Tibial nerve (tissue), 4 donors: ENCODE measurements at regions not wholly inside any gene's neighbourhood (a gene's known extent, or its start where the extent isn't known, plus 50 kb on each side); places are given as distances from the start of the nearest gene placed in this dataset.

Source experiments
- EP300 ChIP-seq, 2 donors: sonication (generic); formaldehyde crosslinking; IDR thresholded peaks; one replicate each; pipeline ENCODE4 v1.6.1; 2017; ENCODE audit warnings: antibody characterized with exemption in 2 of 2, mild to moderate bottlenecking in 1 of 2
- POLR2A ChIP-seq, 2 donors: fragments of 450-650 bp; IDR thresholded peaks; one replicate each; pipeline ENCODE4 v1.6.1; 2017; ENCODE audit warnings: antibody characterized with exemption in 2 of 2, mild to moderate bottlenecking in 2 of 2, moderate library complexity in 2 of 2
- TF ChIP-seq, protein P1 (sequence below), 5 experiments: fragments of 200-600 bp in 3 of 5; fragments of 450-650 bp in 2 of 5; sonication (generic) in 3 of 5; IDR thresholded peaks; one replicate each; pipeline ENCODE4 v1.5.1; 2016 to 2019; ENCODE audit warnings: antibody characterized with exemption in 5 of 5, mild to moderate bottlenecking in 3 of 5, moderate library complexity in 2 of 5

DNA sequence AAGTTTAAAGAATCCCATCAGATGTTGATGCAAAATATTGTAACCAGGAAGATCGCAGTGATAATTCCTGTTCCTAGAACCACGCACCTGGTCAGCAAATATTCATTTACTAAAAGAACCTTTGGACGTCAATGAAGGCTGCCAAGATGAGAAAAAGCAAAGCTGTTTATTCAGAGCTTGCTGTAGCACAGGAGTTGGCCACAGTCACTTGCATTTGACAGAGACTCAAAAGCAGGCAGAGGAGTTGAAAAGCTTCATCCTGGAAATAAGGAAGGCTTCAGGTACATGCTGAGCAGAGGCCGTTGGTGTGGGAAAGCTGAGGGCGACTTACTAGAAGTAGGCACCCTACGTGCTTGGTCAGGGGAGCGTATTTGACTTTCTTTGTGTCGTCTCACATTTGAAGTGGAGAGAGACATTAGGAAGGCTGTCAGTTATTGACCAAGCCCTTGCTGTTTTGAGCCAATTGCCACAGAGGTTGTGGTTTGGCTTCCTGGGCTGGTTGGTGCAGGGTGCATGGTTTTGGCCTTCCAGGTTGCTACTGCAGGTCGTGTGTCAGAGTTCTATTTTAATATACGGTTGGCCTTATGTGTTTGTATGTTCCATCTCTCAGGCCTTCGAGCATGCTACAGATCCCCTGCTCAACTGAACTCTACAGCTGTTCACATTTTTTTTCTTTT, 289.6 kb downstream of the METTL4 start:
- no peak for TF ChIP-seq EP300 (IDR thresholded peaks at IDR 0.05)
- TF ChIP-seq, protein P1, sequence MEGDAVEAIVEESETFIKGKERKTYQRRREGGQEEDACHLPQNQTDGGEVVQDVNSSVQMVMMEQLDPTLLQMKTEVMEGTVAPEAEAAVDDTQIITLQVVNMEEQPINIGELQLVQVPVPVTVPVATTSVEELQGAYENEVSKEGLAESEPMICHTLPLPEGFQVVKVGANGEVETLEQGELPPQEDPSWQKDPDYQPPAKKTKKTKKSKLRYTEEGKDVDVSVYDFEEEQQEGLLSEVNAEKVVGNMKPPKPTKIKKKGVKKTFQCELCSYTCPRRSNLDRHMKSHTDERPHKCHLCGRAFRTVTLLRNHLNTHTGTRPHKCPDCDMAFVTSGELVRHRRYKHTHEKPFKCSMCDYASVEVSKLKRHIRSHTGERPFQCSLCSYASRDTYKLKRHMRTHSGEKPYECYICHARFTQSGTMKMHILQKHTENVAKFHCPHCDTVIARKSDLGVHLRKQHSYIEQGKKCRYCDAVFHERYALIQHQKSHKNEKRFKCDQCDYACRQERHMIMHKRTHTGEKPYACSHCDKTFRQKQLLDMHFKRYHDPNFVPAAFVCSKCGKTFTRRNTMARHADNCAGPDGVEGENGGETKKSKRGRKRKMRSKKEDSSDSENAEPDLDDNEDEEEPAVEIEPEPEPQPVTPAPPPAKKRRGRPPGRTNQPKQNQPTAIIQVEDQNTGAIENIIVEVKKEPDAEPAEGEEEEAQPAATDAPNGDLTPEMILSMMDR (IDR thresholded peaks at IDR 0.05) = no peak
- TF ChIP-seq POLR2A (IDR thresholded peaks at IDR 0.05) = no peak
